Progenitor cell of endocrine pancreas (in vitro differentiated cells): ENCODE measurements at regions not wholly inside any gene's neighbourhood (a gene's known extent, or its start where the extent isn't known, plus 50 kb on each side); places are given as distances from the start of the nearest gene placed in this dataset.

Source experiments
- DNase-seq: peaks from one replicate; pipeline ENCODE4 v3.0.0; 2021; ENCODE audit warnings: low spot score; ENCODE audit not compliant: unreplicated experiment
- H3K27ac Mint-ChIP-seq: 2 replicates; pipeline ENCODE4 v1.8.0; 2021; ENCODE audit warnings: mild to moderate bottlenecking, moderate library complexity, mixed read lengths
- H3K27me3 Mint-ChIP-seq: 2 replicates; pipeline ENCODE4 v1.8.0; 2021; ENCODE audit warnings: mixed read lengths
- H3K36me3 Mint-ChIP-seq: 2 replicates; pipeline ENCODE4 v1.8.0; 2022; ENCODE audit warnings: mixed read lengths; ENCODE audit not compliant: insufficient read depth
- H3K4me1 Mint-ChIP-seq: 2 replicates; pipeline ENCODE4 v1.8.0; 2021; ENCODE audit warnings: low read depth, mixed read lengths
- H3K4me3 Mint-ChIP-seq: 2 replicates; pipeline ENCODE4 v1.8.0; 2021; ENCODE audit warnings: low read depth, mild to moderate bottlenecking, moderate library complexity, mixed read lengths
- H3K9me3 Mint-ChIP-seq: 2 replicates; pipeline ENCODE4 v1.8.0; 2021; ENCODE audit warnings: low read depth, mixed read lengths
- CTCF ChIP-seq: fragments of 200-600 bp; sonication (generic); IDR thresholded peaks from one replicate; pipeline ENCODE4 v1.5.0; 2021; ENCODE audit warnings: antibody characterized with exemption, mild to moderate bottlenecking; ENCODE audit not compliant: unreplicated experiment

- no peak overlapping the region for H3K27ac Mint-ChIP-seq
- no peak for TF ChIP-seq CTCF
- no peaks in the 10 kb centered on the region for H3K36me3 Mint-ChIP-seq
- H3K4me3 Mint-ChIP-seq: no peak overlapping the region
- no peaks in the 10 kb centered on the region for H3K27me3 Mint-ChIP-seq
- H3K9me3 Mint-ChIP-seq: no peaks in the 10 kb centered on the region
- DNase-seq: no peak
- H3K4me1 Mint-ChIP-seq: peaks cover 5% of the 10 kb centered on the region
Measured at GRCh38 chr2:216791303-216791702, 68.6 kb downstream of the TNP1 start.

GRCh38 chr2:216789081-216789480, 70.8 kb downstream of the TNP1 start:
- DNase-seq: no peak
- Mint-ChIP-seq H3K27me3 (no peaks in the 10 kb centered on the region), H3K4me3 (no peak overlapping the region), H3K4me1 (peaks cover 2% of the 10 kb centered on the region), H3K9me3 (no peaks in the 10 kb centered on the region), H3K36me3 (no peaks in the 10 kb centered on the region), H3K27ac (no peak overlapping the region)
- no peak for TF ChIP-seq CTCF

- Mint-ChIP-seq H3K27me3 (no peaks in the 10 kb centered on the region), H3K4me3 (no peak overlapping the region), H3K27ac (no peak overlapping the region), H3K36me3 (no peaks in the 10 kb centered on the region), H3K9me3 (no peaks in the 10 kb centered on the region), H3K4me1 (no peaks in the 10 kb centered on the region)
- no peak for TF ChIP-seq CTCF
- no peak for DNase-seq
Measured at GRCh38 chr2:216787851-216788540, 71.9 kb downstream of the TNP1 start.

- TF ChIP-seq CTCF: no peak
- Mint-ChIP-seq H3K36me3 (no peaks in the 10 kb centered on the region), H3K4me1 (peaks cover 4% of the 10 kb centered on the region), H3K27ac (no peak overlapping the region), H3K27me3 (no peaks in the 10 kb centered on the region), H3K4me3 (no peak overlapping the region), H3K9me3 (no peaks in the 10 kb centered on the region)
- no peak for DNase-seq
Measured at GRCh38 chr2:216786676-216787075, 73.2 kb downstream of the TNP1 start.

- no peak for DNase-seq
- no peak overlapping the region for H3K27ac Mint-ChIP-seq
- no peaks in the 10 kb centered on the region for H3K36me3 Mint-ChIP-seq
- no peak for TF ChIP-seq CTCF
- H3K4me1 Mint-ChIP-seq: peaks cover 5% of the 10 kb centered on the region
- H3K9me3 Mint-ChIP-seq: no peaks in the 10 kb centered on the region
- H3K27me3 Mint-ChIP-seq: no peaks in the 10 kb centered on the region
- H3K4me3 Mint-ChIP-seq: no peak overlapping the region
Measured at GRCh38 chr2:216784456-216784855, 75.4 kb downstream of the TNP1 start.
